ENCODE measurements at regions not wholly inside any gene's neighbourhood (a gene's known extent, or its start where the extent isn't known, plus 50 kb on each side); places are given as distances from the start of the nearest gene placed in this dataset.

DNA sequence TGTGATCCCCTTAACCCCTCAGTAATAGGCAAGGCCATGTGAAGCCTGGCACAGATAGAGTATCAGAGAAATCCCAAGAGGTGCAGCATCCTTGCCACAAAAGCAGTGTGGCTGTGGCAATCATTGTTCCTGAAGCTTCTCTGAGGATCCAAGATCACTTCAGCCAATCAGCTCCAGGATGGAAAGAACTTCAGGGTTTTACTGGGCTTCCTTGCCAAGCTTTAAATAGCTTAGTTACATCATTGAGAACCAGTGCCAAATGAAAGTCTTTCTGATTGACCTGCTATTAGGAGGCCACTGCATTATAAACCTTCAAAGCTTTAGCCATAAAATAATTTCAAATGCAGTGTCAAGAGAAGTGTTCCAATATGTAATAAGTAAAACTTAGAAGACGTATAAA lies 430.6 kb downstream of the PIK3R1 start:
- no peak overlapping the region for H3K4me3 ChIP-seq (ENCODE audit: low read depth in 1 of 2, low read length in 2 of 2)
- no peaks in the 10 kb centered on the region for H3K9me3 ChIP-seq (ENCODE audit: control insufficient read depth in 2 of 2, insufficient read depth in 1 of 2, low read depth in 1 of 2, low read length in 1 of 2)
- H3K27me3 ChIP-seq (ENCODE audit: control insufficient read depth in 1 of 2, insufficient read depth in 2 of 2, low read length in 2 of 2): no peaks in the 10 kb centered on the region
- no peaks in the 10 kb centered on the region for H3K36me3 ChIP-seq (ENCODE audit: control insufficient read depth in 2 of 2, insufficient read depth in 2 of 2, low read length in 1 of 2)
- 67 to 77% methylated on average over 1 of the region's 1 CpG for WGBS, 2 donors
- H3K4me1 ChIP-seq (ENCODE audit: control insufficient read depth in 2 of 2, insufficient read depth in 2 of 2, low read length in 1 of 2): no peaks in the 10 kb centered on the region
- no peak overlapping the region for H3K27ac ChIP-seq (ENCODE audit: low read depth in 2 of 2, low read length in 1 of 2)

DNA sequence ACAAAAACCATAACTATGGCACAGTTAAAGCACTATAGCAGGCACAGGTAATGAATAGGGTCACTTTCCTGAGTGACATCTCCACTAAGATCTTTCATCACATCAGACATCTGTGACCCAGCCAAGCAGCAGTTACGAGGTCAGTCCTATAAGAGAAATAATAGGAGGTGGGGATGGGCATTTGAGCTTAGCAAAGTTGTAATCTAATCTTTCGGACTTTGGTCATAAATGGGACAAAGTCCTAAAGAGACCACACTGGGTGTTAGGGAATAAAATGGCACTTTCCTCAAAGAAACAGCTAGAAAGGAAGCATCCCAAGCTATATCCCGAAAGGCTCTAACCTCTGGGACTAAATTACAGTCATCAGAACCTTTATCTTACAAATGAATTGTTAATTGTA lies 432.2 kb downstream of the PIK3R1 start:
- Histone ChIP-seq H3K4me3 (ENCODE audit: low read depth in 1 of 2, low read length in 2 of 2) (no peak overlapping the region), H3K9me3 (ENCODE audit: control insufficient read depth in 2 of 2, insufficient read depth in 1 of 2, low read depth in 1 of 2, low read length in 1 of 2) (no peaks in the 10 kb centered on the region), H3K36me3 (ENCODE audit: control insufficient read depth in 2 of 2, insufficient read depth in 2 of 2, low read length in 1 of 2) (no peaks in the 10 kb centered on the region), H3K4me1 (ENCODE audit: control insufficient read depth in 2 of 2, insufficient read depth in 2 of 2, low read length in 1 of 2) (no peaks in the 10 kb centered on the region), H3K27ac (ENCODE audit: low read depth in 2 of 2, low read length in 1 of 2) (no peak overlapping the region), H3K27me3 (ENCODE audit: control insufficient read depth in 1 of 2, insufficient read depth in 2 of 2, low read length in 2 of 2) (no peaks in the 10 kb centered on the region)
- 78 to 94% methylated on average over 3 of the region's 3 CpGs for WGBS, 2 donors

DNA sequence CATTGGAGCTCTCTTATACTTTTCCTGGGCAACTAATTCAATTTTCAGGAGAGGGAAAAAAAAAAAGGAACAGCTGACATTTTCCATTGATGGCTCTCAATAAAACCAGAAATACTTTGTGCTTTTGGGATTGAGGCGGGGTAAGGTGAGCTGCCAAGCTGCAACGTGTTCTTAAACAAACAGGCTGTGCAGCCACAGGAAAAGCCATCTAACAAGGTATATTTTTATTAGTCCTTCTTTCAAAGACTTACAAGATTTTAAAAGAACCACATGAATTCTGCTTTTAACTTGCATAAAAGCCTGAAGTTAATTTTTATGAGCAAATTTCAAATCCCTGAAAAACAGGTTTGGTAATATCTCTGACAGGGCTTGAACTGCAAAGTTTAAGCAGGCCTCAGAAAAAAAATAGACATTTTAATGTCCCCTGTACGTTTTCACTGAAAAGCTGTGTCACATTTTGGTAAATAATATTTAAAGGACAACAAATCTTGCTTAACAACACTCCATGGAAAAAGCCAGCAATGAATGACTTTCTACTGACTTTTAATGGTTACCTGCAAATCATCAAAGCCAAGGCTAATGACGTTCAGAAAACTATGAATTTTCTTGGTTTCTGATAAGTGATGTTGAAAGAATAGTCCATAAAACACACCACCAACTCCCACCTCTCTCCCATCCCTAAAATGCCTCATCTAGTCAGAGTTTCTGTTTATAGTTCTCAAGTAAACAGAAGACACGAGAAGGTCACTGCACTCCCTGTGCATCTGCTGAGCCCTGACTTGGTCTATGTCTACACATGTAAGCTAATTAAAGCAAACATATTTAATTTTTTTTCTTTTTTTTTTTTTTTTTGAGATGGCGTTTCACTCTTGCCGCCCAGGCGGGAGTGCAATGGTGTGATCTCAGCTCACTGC lies 433.6 kb downstream of the PIK3R1 start:
- H3K27ac ChIP-seq (ENCODE audit: low read depth in 2 of 2, low read length in 1 of 2): no peak overlapping the region
- no peak overlapping the region for H3K4me3 ChIP-seq (ENCODE audit: low read depth in 1 of 2, low read length in 2 of 2)
- H3K27me3 ChIP-seq (ENCODE audit: control insufficient read depth in 1 of 2, insufficient read depth in 2 of 2, low read length in 2 of 2): no peaks in the 10 kb centered on the region
- no peaks in the 10 kb centered on the region for H3K9me3 ChIP-seq (ENCODE audit: control insufficient read depth in 2 of 2, insufficient read depth in 1 of 2, low read depth in 1 of 2, low read length in 1 of 2)
- no peaks in the 10 kb centered on the region for H3K36me3 ChIP-seq (ENCODE audit: control insufficient read depth in 2 of 2, insufficient read depth in 2 of 2, low read length in 1 of 2)
- H3K4me1 ChIP-seq (ENCODE audit: control insufficient read depth in 2 of 2, insufficient read depth in 2 of 2, low read length in 1 of 2): no peaks in the 10 kb centered on the region
- 53 to 63% methylated on average over 8 of the region's 8 CpGs for WGBS, 2 donors

DNA sequence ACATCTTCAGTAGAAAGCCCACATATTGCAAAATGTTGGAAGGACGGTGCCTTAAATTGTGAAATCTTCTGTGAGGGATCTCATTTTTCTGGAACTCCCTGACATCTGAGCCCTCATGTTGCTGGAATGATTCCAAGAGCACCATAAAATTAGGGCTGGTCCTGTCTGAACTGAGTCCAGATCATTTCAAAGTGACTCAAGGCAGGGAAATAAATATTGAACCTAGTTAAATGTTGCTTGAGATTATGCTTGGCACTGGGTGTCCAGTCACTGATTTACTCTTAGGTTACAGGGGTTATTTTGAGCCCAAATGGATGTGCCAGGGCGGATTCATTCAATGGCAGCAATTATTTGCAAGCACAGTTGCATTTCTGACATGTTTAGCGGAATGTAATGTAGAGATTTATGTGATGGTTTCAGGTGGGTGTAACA lies 437.0 kb downstream of the PIK3R1 start:
- Histone ChIP-seq H3K9me3 (ENCODE audit: control insufficient read depth in 2 of 2, insufficient read depth in 1 of 2, low read depth in 1 of 2, low read length in 1 of 2) (no peaks in the 10 kb centered on the region), H3K4me3 (ENCODE audit: low read depth in 1 of 2, low read length in 2 of 2) (no peak overlapping the region), H3K4me1 (ENCODE audit: control insufficient read depth in 2 of 2, insufficient read depth in 2 of 2, low read length in 1 of 2) (no peaks in the 10 kb centered on the region), H3K27ac (ENCODE audit: low read depth in 2 of 2, low read length in 1 of 2) (no peak overlapping the region), H3K36me3 (ENCODE audit: control insufficient read depth in 2 of 2, insufficient read depth in 2 of 2, low read length in 1 of 2) (no peaks in the 10 kb centered on the region), H3K27me3 (ENCODE audit: control insufficient read depth in 1 of 2, insufficient read depth in 2 of 2, low read length in 2 of 2) (no peaks in the 10 kb centered on the region)
- 57 to 58% methylated on average over 3 of the region's 3 CpGs for WGBS, 2 donors

DNA sequence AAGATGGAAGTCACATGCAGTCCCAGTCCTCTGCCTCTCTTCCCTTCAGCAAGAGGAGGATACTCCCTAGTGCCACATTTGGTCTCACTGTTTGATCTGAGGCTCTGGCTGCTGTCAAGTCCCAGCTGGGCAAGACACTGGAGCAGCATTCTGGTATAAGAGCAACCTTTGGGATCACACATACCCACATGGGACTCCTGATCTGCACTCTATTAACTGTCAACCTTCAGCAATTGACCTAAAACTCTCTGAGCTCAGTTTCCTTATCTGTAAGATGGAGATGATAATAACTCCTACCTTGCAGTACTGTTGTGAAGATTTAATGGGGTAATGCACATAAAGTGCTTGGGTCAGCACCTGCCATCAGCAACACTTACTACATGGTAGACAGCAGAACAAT lies 437.9 kb downstream of the PIK3R1 start:
- H3K4me1 ChIP-seq (ENCODE audit: control insufficient read depth in 2 of 2, insufficient read depth in 2 of 2, low read length in 1 of 2): no peaks in the 10 kb centered on the region

DNA sequence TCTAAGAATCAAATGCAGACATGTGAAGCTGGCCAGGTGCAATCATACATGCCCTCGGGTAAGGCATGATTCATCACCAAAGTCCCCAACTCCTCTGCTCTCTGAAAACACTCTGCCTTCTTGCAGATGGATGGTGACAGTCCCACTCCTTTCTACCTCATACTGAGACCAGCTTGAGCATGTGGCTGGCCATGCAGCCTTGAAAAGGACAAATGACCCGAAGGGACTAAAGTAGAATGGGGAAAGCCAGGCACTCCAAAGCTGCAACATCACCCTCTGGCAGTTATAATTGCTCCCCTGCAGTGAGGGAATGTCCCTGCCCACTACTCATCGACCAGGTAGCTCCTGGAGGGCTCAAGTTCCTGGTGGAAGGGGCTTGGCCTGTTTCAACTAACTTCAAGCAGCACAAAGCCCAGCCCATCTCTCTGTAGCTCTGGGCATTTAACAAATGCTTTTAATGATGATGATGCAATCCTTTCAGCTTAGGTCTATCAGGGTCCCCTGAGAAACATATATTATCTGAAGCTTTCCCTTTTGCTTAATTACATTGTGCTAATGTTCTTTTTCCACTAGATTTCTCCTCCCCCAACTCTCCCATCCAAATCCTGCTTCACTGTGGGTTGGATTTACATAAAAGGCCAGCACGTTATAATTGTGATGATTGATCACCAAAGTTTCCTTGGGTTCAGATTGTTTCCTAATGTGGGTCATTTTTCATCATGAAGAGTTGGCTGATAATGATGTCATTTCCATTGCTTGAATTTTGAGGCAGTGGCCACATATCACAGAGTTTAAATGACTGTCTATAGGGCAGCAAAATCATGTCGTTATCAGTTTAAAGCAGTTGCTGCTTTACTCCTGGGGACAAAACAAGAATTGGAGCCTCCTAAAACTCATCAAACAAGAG lies 436.5 kb upstream of the SLC30A5 start:
- no peaks in the 10 kb centered on the region for H3K36me3 ChIP-seq (ENCODE audit: control insufficient read depth in 2 of 2, insufficient read depth in 2 of 2, low read length in 1 of 2)
- WGBS, 2 donors: 30 to 45% methylated on average over 5 of the region's 5 CpGs
- no peak overlapping the region for H3K27ac ChIP-seq (ENCODE audit: low read depth in 2 of 2, low read length in 1 of 2)

More for the DNA sequence above, 437.9 kb downstream of the PIK3R1 start:
- no peak overlapping the region for H3K27ac ChIP-seq (ENCODE audit: low read depth in 2 of 2, low read length in 1 of 2)
- H3K9me3 ChIP-seq (ENCODE audit: control insufficient read depth in 2 of 2, insufficient read depth in 1 of 2, low read depth in 1 of 2, low read length in 1 of 2): no peaks in the 10 kb centered on the region
- H3K4me3 ChIP-seq (ENCODE audit: low read depth in 1 of 2, low read length in 2 of 2): no peak overlapping the region
- H3K27me3 ChIP-seq (ENCODE audit: control insufficient read depth in 1 of 2, insufficient read depth in 2 of 2, low read length in 2 of 2): no peaks in the 10 kb centered on the region
- H3K36me3 ChIP-seq (ENCODE audit: control insufficient read depth in 2 of 2, insufficient read depth in 2 of 2, low read length in 1 of 2): no peaks in the 10 kb centered on the region

DNA sequence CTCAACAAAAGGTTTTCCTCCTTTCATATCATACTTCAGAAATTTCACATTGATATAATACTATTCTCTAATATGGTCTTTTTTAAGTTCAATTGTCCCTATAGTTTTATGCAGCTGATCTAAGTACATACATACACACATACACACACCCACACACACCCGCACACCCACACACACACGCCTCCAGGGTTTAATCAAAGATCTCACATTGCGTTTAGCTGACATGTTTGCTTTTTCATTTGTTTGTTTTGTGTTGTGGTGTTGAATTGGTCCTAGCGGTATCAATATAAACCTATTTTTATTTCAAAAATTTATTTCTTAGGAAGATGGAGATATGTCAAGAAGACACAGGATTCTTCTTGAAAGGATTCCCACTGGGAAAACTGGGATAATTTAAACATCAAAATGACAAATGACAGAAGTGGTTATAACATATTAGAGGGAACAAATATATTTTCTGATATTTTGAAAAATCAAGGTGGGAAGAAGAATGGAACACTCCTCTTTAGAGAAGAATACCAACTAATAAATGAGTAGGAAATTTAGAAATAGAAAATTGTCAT lies 434.9 kb upstream of the SLC30A5 start:
- WGBS, 2 donors: 85 to 87% methylated on average over 4 of the region's 4 CpGs
- Histone ChIP-seq H3K27ac (ENCODE audit: low read depth in 2 of 2, low read length in 1 of 2) (no peak overlapping the region), H3K9me3 (ENCODE audit: control insufficient read depth in 2 of 2, insufficient read depth in 1 of 2, low read depth in 1 of 2, low read length in 1 of 2) (no peaks in the 10 kb centered on the region), H3K27me3 (ENCODE audit: control insufficient read depth in 1 of 2, insufficient read depth in 2 of 2, low read length in 2 of 2) (no peaks in the 10 kb centered on the region), H3K4me3 (ENCODE audit: low read depth in 1 of 2, low read length in 2 of 2) (no peak overlapping the region), H3K4me1 (ENCODE audit: control insufficient read depth in 2 of 2, insufficient read depth in 2 of 2, low read length in 1 of 2) (no peaks in the 10 kb centered on the region), H3K36me3 (ENCODE audit: control insufficient read depth in 2 of 2, insufficient read depth in 2 of 2, low read length in 1 of 2) (no peaks in the 10 kb centered on the region)

More for the DNA sequence above, 436.5 kb upstream of the SLC30A5 start:
- no peaks in the 10 kb centered on the region for H3K9me3 ChIP-seq (ENCODE audit: control insufficient read depth in 2 of 2, insufficient read depth in 1 of 2, low read depth in 1 of 2, low read length in 1 of 2)
- no peaks in the 10 kb centered on the region for H3K4me1 ChIP-seq (ENCODE audit: control insufficient read depth in 2 of 2, insufficient read depth in 2 of 2, low read length in 1 of 2)
- H3K4me3 ChIP-seq (ENCODE audit: low read depth in 1 of 2, low read length in 2 of 2): no peak overlapping the region
- H3K27me3 ChIP-seq (ENCODE audit: control insufficient read depth in 1 of 2, insufficient read depth in 2 of 2, low read length in 2 of 2): no peaks in the 10 kb centered on the region

DNA sequence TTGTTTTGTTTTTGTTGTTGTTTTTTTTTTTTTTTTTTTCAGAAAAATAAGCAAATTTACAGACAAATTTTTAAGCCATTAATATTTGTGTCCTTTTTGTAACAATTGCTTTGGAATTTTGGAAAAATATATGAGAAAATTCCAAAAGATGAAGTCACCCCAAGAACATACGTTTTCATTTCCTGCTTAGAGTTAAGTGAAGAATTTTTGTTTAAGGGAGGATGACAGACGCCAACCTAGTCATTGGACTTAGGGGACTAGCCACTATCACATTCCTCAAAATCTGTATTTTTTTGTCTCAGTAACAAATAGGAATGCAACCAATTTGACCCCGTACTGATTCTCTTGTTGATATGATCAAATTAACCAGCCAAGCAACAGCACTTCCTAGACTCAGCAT lies 433.9 kb upstream of the SLC30A5 start:
- Histone ChIP-seq H3K27ac (ENCODE audit: low read depth in 2 of 2, low read length in 1 of 2) (no peak overlapping the region), H3K27me3 (ENCODE audit: control insufficient read depth in 1 of 2, insufficient read depth in 2 of 2, low read length in 2 of 2) (no peaks in the 10 kb centered on the region), H3K36me3 (ENCODE audit: control insufficient read depth in 2 of 2, insufficient read depth in 2 of 2, low read length in 1 of 2) (no peaks in the 10 kb centered on the region), H3K4me1 (ENCODE audit: control insufficient read depth in 2 of 2, insufficient read depth in 2 of 2, low read length in 1 of 2) (no peaks in the 10 kb centered on the region), H3K4me3 (ENCODE audit: low read depth in 1 of 2, low read length in 2 of 2) (no peak overlapping the region), H3K9me3 (ENCODE audit: control insufficient read depth in 2 of 2, insufficient read depth in 1 of 2, low read depth in 1 of 2, low read length in 1 of 2) (no peaks in the 10 kb centered on the region)
- 82 to 85% methylated on average over 3 of the region's 3 CpGs for WGBS, 2 donors

DNA sequence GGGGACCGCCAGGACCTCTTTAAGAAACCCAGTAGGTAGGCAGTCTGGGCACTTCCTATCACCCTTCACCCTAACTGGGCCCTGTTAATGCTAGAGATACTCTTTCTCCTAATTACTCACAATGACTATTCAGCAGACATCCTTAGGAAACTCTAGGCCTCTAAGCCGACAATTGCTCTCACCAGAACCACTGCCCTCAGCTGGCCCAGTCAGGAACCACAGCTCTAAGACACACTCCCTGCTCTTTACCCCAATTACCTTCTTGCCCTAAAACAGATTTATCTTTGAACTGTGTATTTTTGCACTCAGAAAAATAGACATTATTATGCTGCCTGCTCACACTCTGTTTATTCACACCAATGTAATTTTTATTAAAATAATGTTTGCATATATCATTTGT lies 432.6 kb upstream of the SLC30A5 start:
- H3K4me1 ChIP-seq (ENCODE audit: control insufficient read depth in 2 of 2, insufficient read depth in 2 of 2, low read length in 1 of 2): no peaks in the 10 kb centered on the region
- no peaks in the 10 kb centered on the region for H3K36me3 ChIP-seq (ENCODE audit: control insufficient read depth in 2 of 2, insufficient read depth in 2 of 2, low read length in 1 of 2)
- WGBS, 2 donors: 79 to 83% methylated on average over 2 of the region's 2 CpGs

More for the DNA sequence above, 432.6 kb upstream of the SLC30A5 start:
- no peaks in the 10 kb centered on the region for H3K27me3 ChIP-seq (ENCODE audit: control insufficient read depth in 1 of 2, insufficient read depth in 2 of 2, low read length in 2 of 2)
- H3K4me3 ChIP-seq (ENCODE audit: low read depth in 1 of 2, low read length in 2 of 2): no peak overlapping the region
- H3K27ac ChIP-seq (ENCODE audit: low read depth in 2 of 2, low read length in 1 of 2): no peak overlapping the region
- no peaks in the 10 kb centered on the region for H3K9me3 ChIP-seq (ENCODE audit: control insufficient read depth in 2 of 2, insufficient read depth in 1 of 2, low read depth in 1 of 2, low read length in 1 of 2)

Measured in esophagus (tissue), 2 donors.